Activated naive CD4-positive, alpha-beta T cell treated with anti-CD3 and anti-CD28 coated beads for 36 hours (primary cell): ENCODE measurements at regions not wholly inside any gene's neighbourhood (a gene's known extent, or its start where the extent isn't known, plus 50 kb on each side); places are given as distances from the start of the nearest gene placed in this dataset.

Experiments
- CTCF ChIA-PET: fragments of 350-600 bp; sonication (Branson Sonifier 250); formaldehyde crosslinking; loops from one replicate; lab custom pipeline; 2021; ENCODE audit warnings: antibody characterized with exemption; lab: Charles Lee
- DNase-seq: peaks from one replicate; pipeline ENCODE4 v3.0.0-alpha.2; 2020
- H3K27ac Mint-ChIP-seq: one replicate; pipeline ENCODE4 v1.8.0; 2021; ENCODE audit warnings: mild to moderate bottlenecking, mixed read lengths
- H3K27me3 Mint-ChIP-seq: one replicate; pipeline ENCODE4 v1.8.0; 2021; ENCODE audit warnings: low read depth, mixed read lengths
- H3K36me3 Mint-ChIP-seq: one replicate; pipeline ENCODE4 v1.8.0; 2021; ENCODE audit warnings: low read depth, mixed read lengths
- H3K4me1 Mint-ChIP-seq: one replicate; pipeline ENCODE4 v1.8.0; 2021; ENCODE audit warnings: low read depth, mixed read lengths
- H3K4me3 Mint-ChIP-seq: one replicate; pipeline ENCODE4 v1.8.0; 2021; ENCODE audit warnings: mild to moderate bottlenecking, moderate library complexity, mixed read lengths
- H3K9me3 Mint-ChIP-seq: one replicate; pipeline ENCODE4 v1.8.0; 2021; ENCODE audit warnings: mixed read lengths
- intact Hi-C: fragments of 100-400 bp; cut with micrococcal nuclease; formaldehyde crosslinking; loops from one replicate; pipeline ENCODE4 v1.15.1; 2023

DNA sequence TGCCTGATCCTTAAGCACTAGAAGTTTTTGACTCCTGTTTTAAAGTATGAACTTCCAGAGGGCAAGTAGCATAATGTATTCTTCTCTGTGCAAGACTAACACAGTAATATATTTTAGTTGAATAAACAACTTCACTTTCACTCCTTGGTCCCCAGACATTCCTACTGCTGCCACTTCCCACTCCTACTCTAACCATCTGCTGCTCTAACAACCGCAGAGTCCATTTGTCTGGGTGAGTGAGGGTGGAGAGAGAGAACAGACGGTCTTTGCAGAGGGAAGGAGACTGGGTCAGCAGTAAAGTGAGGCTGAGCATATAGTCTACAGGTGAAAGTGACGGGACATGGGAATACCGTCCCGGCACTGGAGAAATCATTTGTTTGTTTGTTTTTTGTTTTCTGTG lies 301.0 kb upstream of the SLCO3A1 start:
- no peak overlapping the region for H3K27ac Mint-ChIP-seq
- H3K36me3 Mint-ChIP-seq: no peaks in the 10 kb centered on the region
- H3K27me3 Mint-ChIP-seq: no peaks in the 10 kb centered on the region
- H3K9me3 Mint-ChIP-seq: no peaks in the 10 kb centered on the region
- no peaks in the 10 kb centered on the region for H3K4me1 Mint-ChIP-seq
- H3K4me3 Mint-ChIP-seq: no peak overlapping the region
- intact Hi-C loops: no loop called here
- CTCF ChIA-PET: no interaction called here
- DNase-seq: no peak

DNA sequence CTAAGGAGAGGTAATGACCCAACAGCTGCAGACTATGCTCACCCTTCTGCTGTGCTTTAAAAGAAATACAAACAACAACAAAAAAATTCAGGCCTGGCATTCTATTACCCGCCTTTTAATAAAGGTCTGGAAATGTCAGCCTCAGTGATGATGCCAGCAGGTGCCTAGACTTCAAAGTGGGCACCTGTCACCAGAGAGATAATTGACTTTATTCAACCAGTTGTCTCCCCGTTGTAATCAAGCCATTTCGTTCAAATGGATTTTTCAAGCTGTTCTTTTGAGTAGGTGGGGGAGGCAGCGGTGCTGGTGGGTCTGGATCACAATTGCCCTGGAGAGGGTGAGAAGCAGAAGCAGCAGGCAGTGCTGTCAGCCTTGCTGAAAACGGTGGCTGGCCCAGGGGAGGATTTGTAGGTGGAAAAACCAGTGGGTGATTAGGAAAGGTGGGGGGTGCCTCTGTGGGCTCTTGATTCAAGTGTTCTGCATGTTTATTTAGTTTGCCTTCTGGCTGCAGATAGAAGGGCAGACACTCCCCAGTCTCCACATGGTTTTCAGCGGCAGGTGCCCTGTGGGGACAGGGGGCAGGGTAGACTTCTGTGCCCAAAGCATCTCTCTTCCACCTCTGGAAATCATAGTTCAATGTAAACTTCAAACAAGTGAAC lies 300.2 kb upstream of the SLCO3A1 start:
- Mint-ChIP-seq H3K27me3 (no peaks in the 10 kb centered on the region), H3K4me1 (no peaks in the 10 kb centered on the region), H3K36me3 (no peaks in the 10 kb centered on the region), H3K9me3 (no peaks in the 10 kb centered on the region), H3K27ac (no peak overlapping the region), H3K4me3 (no peak overlapping the region)
- DNase-seq: no peak
- CTCF ChIA-PET: no interaction called here
- intact Hi-C loops: no loop called here

DNA sequence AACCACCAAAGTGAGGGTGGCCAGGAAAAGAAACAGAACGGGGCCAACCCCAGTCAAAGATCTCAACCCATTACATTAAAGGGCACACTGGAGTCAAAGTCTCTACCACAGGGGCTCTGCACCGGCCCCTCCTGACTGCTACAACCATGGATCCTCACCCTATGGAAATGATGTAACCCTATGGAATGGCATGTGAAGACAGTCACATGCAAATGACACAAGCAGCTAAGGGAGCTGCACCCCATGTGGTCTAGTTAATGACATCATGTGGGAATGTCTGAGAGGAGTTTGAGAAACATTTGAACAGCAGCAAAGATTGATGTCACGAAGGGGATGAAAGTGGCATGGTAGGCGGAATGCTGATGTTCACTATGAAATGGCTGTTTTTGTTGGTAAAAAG lies 298.2 kb upstream of the SLCO3A1 start:
- intact Hi-C loops: no loop called here
- CTCF ChIA-PET: no interaction called here
- H3K4me3 Mint-ChIP-seq: no peak overlapping the region
- H3K36me3 Mint-ChIP-seq: no peaks in the 10 kb centered on the region
- H3K27me3 Mint-ChIP-seq: no peaks in the 10 kb centered on the region
- DNase-seq: no peak
- H3K9me3 Mint-ChIP-seq: no peaks in the 10 kb centered on the region
- H3K27ac Mint-ChIP-seq: no peak overlapping the region
- H3K4me1 Mint-ChIP-seq: no peaks in the 10 kb centered on the region

DNA sequence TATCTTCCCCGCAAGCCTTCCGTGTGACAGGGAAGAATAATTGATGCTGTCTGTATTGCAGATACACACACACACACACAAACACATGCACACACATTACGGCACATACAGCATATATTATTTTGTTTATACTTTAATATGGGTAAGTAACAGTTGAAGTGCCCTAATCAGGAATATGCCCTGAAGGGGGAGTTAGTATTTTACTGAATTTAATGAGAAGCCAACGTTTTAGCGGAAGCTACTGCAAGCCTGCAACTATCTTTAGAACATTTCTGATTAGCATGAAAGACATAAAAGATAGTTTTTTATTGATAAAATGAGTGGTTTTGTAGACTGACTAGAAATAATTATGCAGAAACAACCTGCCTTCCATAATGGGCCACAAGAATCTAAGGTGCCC lies 296.6 kb upstream of the SLCO3A1 start:
- Mint-ChIP-seq H3K9me3 (no peaks in the 10 kb centered on the region), H3K27me3 (no peaks in the 10 kb centered on the region), H3K4me3 (no peak overlapping the region), H3K27ac (no peak overlapping the region), H3K4me1 (no peaks in the 10 kb centered on the region), H3K36me3 (no peaks in the 10 kb centered on the region)
- intact Hi-C loops: no loop called here
- CTCF ChIA-PET: no interaction called here
- no peak for DNase-seq

DNA sequence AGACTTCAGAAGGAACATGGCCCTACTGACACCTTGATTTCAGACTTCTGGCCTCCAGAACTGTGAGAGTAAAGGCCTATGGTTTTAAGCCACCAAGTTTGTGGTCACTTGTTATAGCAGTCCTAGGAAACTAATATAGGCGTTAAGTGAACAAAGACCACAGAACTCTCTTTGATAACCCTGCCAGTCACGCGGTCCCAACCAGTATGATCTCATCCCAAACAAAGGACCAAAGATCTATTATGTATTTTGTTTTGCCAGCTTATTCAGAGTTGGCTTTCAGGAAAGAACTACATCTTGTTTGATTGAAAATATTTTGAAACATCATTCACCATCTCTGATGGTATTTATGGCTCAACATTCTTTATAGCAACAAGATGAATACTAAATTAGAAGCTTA lies 294.4 kb upstream of the SLCO3A1 start:
- intact Hi-C loops: no loop called here
- H3K36me3 Mint-ChIP-seq: no peaks in the 10 kb centered on the region
- no peaks in the 10 kb centered on the region for H3K4me1 Mint-ChIP-seq
- no peaks in the 10 kb centered on the region for H3K27me3 Mint-ChIP-seq
- no peaks in the 10 kb centered on the region for H3K9me3 Mint-ChIP-seq
- CTCF ChIA-PET: no interaction called here
- no peak overlapping the region for H3K27ac Mint-ChIP-seq
- no peak for DNase-seq
- no peak overlapping the region for H3K4me3 Mint-ChIP-seq

DNA sequence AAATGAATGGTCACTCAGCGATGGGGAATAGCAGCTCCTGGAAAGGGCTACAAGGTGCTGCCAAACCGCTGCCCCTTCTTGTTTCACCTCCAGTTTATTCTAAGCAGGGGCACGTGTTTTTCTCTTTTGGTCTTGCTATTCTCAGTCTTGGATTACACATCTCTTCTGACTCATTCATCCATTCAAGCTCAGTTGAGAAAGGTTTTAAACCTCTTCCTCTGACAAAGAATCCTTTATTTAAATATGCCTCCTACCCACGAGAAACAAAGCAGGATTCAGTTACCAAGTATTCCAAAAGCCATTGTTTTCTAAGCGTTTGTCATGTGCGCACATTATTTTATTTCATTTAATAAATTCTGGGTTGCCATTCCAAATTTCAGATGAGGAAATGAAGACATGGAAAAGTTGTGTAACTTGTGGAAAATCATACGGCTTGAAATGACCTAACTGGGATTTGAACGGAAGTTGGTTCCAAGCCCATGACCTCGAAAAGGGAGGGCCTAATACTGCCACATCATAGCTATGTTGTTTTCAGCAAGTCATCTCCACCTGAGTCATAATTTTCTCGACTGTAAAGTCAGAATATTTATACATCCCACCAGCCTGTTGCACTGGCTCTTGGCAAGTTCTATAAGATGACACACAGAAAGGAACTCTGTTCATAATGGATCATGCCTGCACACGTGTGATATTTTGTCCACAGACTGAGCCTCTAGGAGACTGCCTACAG lies 292.0 kb upstream of the SLCO3A1 start:
- intact Hi-C loops: no loop called here
- H3K9me3 Mint-ChIP-seq: no peaks in the 10 kb centered on the region

DNA sequence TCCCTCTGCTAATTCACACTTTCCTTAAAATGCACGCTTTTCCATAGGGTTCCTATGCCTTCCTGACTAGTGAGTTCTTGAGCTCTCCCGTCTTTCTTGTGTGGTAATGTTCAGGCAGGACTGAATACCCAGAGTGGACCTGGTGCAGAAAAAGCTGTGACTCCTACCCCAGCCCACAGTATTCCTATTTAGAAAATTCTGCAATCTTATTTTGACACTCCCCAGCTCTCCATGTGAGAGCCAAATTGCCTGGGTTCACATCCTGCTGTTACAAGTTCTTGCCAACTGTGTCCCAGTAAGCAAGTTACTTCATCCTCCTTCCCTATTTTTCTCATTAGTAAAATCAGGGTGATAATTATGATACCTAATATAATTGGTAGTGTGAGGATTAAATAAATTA lies 290.8 kb upstream of the SLCO3A1 start:
- no peak overlapping the region for H3K4me3 Mint-ChIP-seq
- no peaks in the 10 kb centered on the region for H3K36me3 Mint-ChIP-seq
- H3K27me3 Mint-ChIP-seq: peaks cover 4% of the 10 kb centered on the region
- no peaks in the 10 kb centered on the region for H3K9me3 Mint-ChIP-seq
- CTCF ChIA-PET: no interaction called here
- no peak for DNase-seq
- H3K4me1 Mint-ChIP-seq: no peaks in the 10 kb centered on the region
- intact Hi-C loops: no loop called here
- no peak overlapping the region for H3K27ac Mint-ChIP-seq

More for the DNA sequence above, 292.0 kb upstream of the SLCO3A1 start:
- DNase-seq: no peak
- Mint-ChIP-seq H3K36me3 (no peaks in the 10 kb centered on the region), H3K4me1 (no peaks in the 10 kb centered on the region), H3K4me3 (no peak overlapping the region), H3K27ac (no peak overlapping the region), H3K27me3 (peaks cover 4% of the 10 kb centered on the region)
- CTCF ChIA-PET: interaction anchor here (0.6 kb wide), 1 partner anchor 563 kb away, joined by 3 read pairs; no protein-coding TSS in a partner anchor

DNA sequence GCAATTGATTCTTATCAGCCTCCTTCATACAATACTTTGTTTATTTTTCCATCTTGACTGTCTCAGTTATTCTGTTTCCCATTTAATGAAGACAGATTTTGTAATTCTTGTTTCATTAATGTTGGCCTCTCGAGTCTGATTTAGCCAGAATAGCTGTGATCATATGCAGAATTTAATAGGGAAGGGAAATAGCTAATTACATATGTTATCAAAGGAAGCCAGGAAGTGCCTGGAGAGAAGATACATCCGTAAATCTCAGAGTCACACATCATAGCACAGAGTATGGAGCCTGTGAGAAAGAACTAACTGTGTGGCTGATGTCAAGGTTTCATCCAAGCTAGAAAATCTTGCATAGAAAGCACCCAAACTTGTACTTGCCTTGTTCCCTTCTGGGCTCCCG lies 288.9 kb upstream of the SLCO3A1 start:
- intact Hi-C loops: no loop called here

DNA sequence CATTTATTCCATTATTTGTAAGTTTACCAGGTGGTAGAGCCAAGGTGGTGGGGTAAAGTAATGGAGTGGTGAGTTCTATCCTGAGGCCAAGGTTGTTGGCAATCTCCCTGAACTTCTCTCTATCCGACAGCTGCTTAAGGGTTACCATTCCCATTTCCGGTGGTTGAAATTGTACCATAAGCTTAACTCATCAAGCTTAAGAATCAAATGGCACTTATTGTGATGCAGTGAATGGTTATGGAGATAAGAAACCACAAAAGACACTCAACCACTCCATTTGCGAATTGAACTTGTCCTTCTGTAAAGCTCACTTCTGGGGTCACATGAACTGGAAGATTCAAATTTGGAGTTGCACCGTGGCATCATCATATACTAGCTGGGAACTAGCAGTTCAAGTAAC lies 287.4 kb upstream of the SLCO3A1 start:
- intact Hi-C loops: no loop called here
- Mint-ChIP-seq H3K4me3 (no peak overlapping the region), H3K27me3 (peaks cover 4% of the 10 kb centered on the region), H3K27ac (no peak overlapping the region), H3K4me1 (no peaks in the 10 kb centered on the region), H3K36me3 (no peaks in the 10 kb centered on the region), H3K9me3 (no peaks in the 10 kb centered on the region)
- DNase-seq: no peak
- CTCF ChIA-PET: no interaction called here

More for the DNA sequence above, 288.9 kb upstream of the SLCO3A1 start:
- Mint-ChIP-seq H3K9me3 (no peaks in the 10 kb centered on the region), H3K27ac (no peak overlapping the region), H3K27me3 (peaks cover 4% of the 10 kb centered on the region), H3K36me3 (no peaks in the 10 kb centered on the region), H3K4me3 (no peak overlapping the region), H3K4me1 (no peaks in the 10 kb centered on the region)
- no peak for DNase-seq
- CTCF ChIA-PET: no interaction called here

DNA sequence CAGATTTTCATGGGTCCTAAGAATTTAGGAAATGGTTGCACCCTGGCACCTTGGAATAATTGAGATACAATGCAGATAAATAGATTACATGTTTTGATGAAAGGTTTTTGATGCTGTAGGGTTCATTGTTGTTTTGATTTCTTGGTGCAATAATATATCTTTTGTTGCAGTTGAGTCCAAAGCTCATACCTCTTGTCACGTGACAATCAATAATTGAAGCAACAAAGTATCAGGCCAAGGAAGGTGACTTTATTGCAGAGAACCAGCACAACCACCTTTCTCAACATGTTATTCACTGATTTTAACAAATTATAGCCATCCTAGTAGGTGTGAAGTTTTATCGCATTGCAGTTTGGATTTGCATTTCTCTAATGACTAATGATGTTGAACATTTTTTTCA lies 285.5 kb upstream of the SLCO3A1 start:
- Mint-ChIP-seq H3K36me3 (no peaks in the 10 kb centered on the region), H3K27ac (no peak overlapping the region), H3K4me1 (no peaks in the 10 kb centered on the region), H3K27me3 (peaks cover 4% of the 10 kb centered on the region), H3K4me3 (no peak overlapping the region), H3K9me3 (no peaks in the 10 kb centered on the region)
- no peak for DNase-seq
- intact Hi-C loops: no loop called here
- CTCF ChIA-PET: no interaction called here

DNA sequence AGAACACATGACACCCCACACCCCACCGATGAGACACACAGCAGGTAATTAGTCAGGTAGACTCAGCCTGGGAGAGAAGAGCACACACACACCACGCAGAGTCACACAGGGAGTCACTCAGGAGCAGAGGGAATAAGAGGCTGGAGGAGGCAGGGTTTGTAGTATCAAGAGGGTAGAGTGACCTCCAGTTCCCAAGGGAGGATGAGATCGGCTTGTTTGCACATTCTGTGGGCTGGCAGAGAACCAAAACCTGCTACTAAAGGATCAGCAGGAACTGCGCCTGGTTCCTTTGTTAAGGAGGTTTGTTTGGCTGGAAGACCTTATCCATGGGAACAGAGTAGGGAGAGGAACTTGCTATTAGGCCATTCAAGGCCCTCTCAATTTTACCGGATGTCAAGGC lies 281.4 kb upstream of the SLCO3A1 start:
- no peaks in the 10 kb centered on the region for H3K27me3 Mint-ChIP-seq
- intact Hi-C loops: no loop called here
- H3K27ac Mint-ChIP-seq: no peak overlapping the region
- no peak overlapping the region for H3K4me3 Mint-ChIP-seq
- no peak for DNase-seq
- CTCF ChIA-PET: no interaction called here
- H3K9me3 Mint-ChIP-seq: no peaks in the 10 kb centered on the region
- no peaks in the 10 kb centered on the region for H3K4me1 Mint-ChIP-seq
- no peaks in the 10 kb centered on the region for H3K36me3 Mint-ChIP-seq

DNA sequence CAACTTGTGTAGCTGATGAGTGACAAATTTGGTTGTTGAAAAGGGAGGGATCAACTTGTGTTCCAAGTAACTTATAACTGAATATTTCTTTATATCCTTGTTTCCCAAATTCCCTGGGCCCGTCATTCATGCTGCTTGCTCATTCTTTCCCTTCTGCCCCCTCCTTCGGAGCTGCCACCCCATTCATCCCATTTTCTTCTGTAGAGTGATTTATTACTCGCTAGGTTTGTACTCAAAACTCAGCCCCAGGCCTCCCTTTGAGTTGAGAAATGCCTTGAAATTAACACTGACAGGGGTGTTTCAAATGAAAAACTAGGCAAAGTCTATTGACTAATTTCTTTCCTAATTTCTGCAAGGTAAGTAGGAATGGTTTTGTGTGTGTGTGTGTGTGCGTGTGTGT lies 277.4 kb upstream of the SLCO3A1 start:
- no peaks in the 10 kb centered on the region for H3K27me3 Mint-ChIP-seq
- intact Hi-C loops: no loop called here
- no peaks in the 10 kb centered on the region for H3K36me3 Mint-ChIP-seq
- H3K4me3 Mint-ChIP-seq: no peak overlapping the region
- no peaks in the 10 kb centered on the region for H3K4me1 Mint-ChIP-seq
- CTCF ChIA-PET: no interaction called here
- no peak overlapping the region for H3K27ac Mint-ChIP-seq
- DNase-seq: no peak
- no peaks in the 10 kb centered on the region for H3K9me3 Mint-ChIP-seq

DNA sequence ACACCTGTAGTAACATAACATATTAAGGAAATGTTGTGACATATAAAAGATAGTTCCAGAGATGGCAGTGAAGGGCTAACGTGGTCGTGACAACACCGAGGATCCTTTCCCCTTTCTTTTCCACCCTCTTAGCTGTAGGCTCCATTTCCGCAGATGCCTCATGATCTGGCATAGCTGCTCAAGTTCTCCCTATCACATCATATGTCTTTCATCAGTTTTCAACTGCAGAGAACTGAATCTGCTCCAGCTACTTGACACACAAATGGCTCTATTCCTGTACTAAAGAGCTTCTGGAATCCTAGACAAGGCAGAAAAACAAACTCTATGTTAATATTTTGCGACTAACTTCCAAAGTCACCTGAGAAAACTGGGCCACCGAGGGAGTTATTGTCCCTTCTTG lies 275.0 kb upstream of the SLCO3A1 start:
- CTCF ChIA-PET: interaction anchor here (1.0 kb wide), 1 partner anchor 276 kb away, joined by 3 read pairs; no protein-coding TSS in a partner anchor
- DNase-seq: no peak
- intact Hi-C loops: no loop called here
- Mint-ChIP-seq H3K36me3 (no peaks in the 10 kb centered on the region), H3K27ac (no peak overlapping the region), H3K27me3 (peaks cover 5% of the 10 kb centered on the region), H3K4me3 (no peak overlapping the region), H3K9me3 (no peaks in the 10 kb centered on the region), H3K4me1 (no peaks in the 10 kb centered on the region)
